ENCODE measurements at regions not wholly inside any gene's neighbourhood (a gene's known extent, or its start where the extent isn't known, plus 50 kb on each side); places are given as distances from the start of the nearest gene placed in this dataset.
"Not testable (repeated sequence)": the region's sequence is repeated elsewhere in the genome, so short reads cannot be mapped to it uniquely, and the experiment has no call there.

DNA sequence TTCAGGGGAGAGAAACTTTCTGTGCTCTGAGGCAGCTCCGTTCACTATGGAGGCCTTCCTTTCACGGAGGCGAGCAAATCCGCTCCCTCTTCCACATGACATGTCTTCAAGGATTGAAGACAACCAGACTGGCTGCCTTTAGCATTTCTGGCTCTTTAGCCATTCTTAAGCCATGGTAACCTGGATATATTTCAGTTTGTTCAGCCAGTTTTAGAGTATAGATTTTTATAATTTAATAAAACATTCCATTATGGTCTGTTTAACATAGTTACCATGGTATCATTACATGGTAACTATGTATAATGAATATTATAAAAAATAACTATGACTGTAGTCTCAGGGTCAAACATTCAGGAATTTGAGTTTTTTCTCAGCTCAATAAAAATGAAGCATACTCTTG lies 54.2 kb upstream of the NFIA start:
- Histone ChIP-seq H3K9me3 (ENCODE audit: low read length) (no peaks in the 10 kb centered on the region), H3K27me3 (ENCODE audit: control insufficient read depth in 1 of 2, insufficient read depth in 2 of 2, low read length in 2 of 2) (no peaks in the 10 kb centered on the region), H3K36me3 (ENCODE audit: insufficient read depth, low read length) (no peaks in the 10 kb centered on the region), H3K27ac (ENCODE audit: low read depth, low read length) (no peak overlapping the region), H3K4me1 (ENCODE audit: insufficient read depth, low read length) (no peaks in the 10 kb centered on the region), H3K9ac (ENCODE audit: low read length) (no peak overlapping the region), H3K4me3 (ENCODE audit: low read depth in 1 of 2, low read length in 2 of 2) (no peak overlapping the region)

DNA sequence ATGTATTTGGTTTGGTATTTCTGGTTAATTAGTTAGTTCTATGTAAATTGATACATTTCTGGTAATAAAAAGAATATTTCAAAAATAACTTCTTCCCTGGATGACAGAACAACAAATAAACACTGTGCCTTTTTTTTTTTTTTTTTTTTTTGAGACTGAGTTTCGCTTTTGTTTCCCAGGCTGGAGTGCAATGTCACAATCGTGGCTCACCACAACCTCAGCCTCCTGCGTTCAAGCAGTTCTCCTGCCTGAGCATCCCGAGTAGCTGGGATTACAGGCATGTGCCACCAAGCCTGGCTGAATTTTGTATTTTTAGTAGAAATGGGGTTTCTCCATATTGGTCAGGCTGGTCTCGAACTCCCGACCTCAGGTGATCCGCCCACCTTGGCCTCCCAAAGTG lies 64.3 kb upstream of the NFIA start:
- H3K9ac ChIP-seq (ENCODE audit: low read length); H3K36me3 ChIP-seq (ENCODE audit: insufficient read depth, low read length); H3K9me3 ChIP-seq (ENCODE audit: low read length); H3K4me1 ChIP-seq (ENCODE audit: insufficient read depth, low read length); H3K27me3 ChIP-seq (ENCODE audit: control insufficient read depth in 1 of 2, insufficient read depth in 2 of 2, low read length in 2 of 2); H3K4me3 ChIP-seq (ENCODE audit: low read depth in 1 of 2, low read length in 2 of 2); H3K27ac ChIP-seq (ENCODE audit: low read depth, low read length): not testable (repeated sequence)

DNA sequence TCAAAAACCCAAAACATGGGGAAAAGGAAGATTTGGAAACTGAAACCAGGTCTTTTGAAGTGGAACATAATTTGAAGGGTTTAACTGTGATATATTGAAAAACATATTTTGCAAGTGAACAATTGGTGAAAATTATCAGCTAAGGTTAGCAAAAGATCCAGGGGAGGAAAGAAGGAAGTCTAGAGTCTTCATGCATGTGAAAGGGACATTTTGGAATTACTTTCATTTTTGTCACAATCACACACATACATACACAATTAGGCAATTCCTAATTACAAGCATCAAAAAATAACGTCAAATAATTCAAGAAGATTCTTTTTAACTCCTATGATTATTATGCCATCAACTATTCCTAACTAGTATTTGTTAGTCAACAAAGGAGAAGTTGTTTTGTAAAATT lies 64.7 kb upstream of the NFIA start:
- no peaks in the 10 kb centered on the region for H3K9me3 ChIP-seq (ENCODE audit: low read length)
- H3K4me3 ChIP-seq (ENCODE audit: low read depth in 1 of 2, low read length in 2 of 2) = no peak overlapping the region
- no peak overlapping the region for H3K9ac ChIP-seq (ENCODE audit: low read length)
- no peaks in the 10 kb centered on the region for H3K27me3 ChIP-seq (ENCODE audit: control insufficient read depth in 1 of 2, insufficient read depth in 2 of 2, low read length in 2 of 2)
- no peaks in the 10 kb centered on the region for H3K4me1 ChIP-seq (ENCODE audit: insufficient read depth, low read length)
- no peaks in the 10 kb centered on the region for H3K36me3 ChIP-seq (ENCODE audit: insufficient read depth, low read length)
- H3K27ac ChIP-seq (ENCODE audit: low read depth, low read length) = no peak overlapping the region

GRCh38 chr1:61013946-61014667 lies 68.3 kb upstream of the NFIA start:
- no peak overlapping the region for H3K27ac ChIP-seq (ENCODE audit: low read depth, low read length)

DNA sequence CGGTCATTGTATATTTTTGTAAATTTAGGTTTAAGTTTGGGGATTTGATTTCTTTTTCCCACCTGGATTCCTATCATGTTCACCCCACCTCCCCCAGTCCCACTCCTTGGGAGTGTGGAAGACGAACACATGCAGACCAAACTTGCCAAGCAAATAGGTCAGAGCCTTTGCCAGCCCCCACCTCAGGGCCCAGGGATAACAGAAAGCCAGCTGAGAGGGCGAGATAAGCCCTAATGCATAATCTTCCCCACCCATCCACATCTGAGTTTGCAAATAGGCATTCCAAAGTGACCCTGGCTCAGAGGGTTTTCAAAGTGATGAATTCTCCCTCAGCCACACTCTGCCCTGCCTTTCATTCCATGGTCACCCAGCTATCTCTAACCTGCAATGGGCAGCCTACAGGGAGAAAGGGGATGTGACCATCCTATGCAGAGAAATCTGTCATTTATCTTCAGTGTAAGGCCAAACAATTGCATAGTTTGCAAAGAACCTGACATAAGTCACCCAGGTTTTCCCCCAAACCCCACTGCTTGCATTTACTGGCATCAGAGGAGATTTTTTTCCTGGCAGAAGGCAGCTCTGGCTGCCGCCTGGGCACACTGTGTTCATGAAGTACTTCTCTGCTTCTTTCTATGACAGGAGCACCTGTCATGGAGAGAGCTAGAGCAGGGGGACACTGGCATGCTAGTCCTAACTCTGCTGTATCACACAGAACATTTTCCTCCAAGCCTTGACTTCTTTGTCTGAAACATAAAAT lies 69.0 kb upstream of the NFIA start:
- Histone ChIP-seq H3K36me3 (ENCODE audit: insufficient read depth, low read length) (no peaks in the 10 kb centered on the region), H3K4me3 (ENCODE audit: low read depth in 1 of 2, low read length in 2 of 2) (no peak overlapping the region), H3K27me3 (ENCODE audit: control insufficient read depth in 1 of 2, insufficient read depth in 2 of 2, low read length in 2 of 2) (no peaks in the 10 kb centered on the region), H3K9ac (ENCODE audit: low read length) (no peak overlapping the region), H3K27ac (ENCODE audit: low read depth, low read length) (no peak overlapping the region), H3K4me1 (ENCODE audit: insufficient read depth, low read length) (no peaks in the 10 kb centered on the region), H3K9me3 (ENCODE audit: low read length) (no peaks in the 10 kb centered on the region)

More at GRCh38 chr1:61013946-61014667, 68.3 kb upstream of the NFIA start:
- Histone ChIP-seq H3K27me3 (ENCODE audit: control insufficient read depth in 1 of 2, insufficient read depth in 2 of 2, low read length in 2 of 2) (no peaks in the 10 kb centered on the region), H3K9me3 (ENCODE audit: low read length) (no peaks in the 10 kb centered on the region), H3K36me3 (ENCODE audit: insufficient read depth, low read length) (no peaks in the 10 kb centered on the region), H3K4me1 (ENCODE audit: insufficient read depth, low read length) (no peaks in the 10 kb centered on the region), H3K4me3 (ENCODE audit: low read depth in 1 of 2, low read length in 2 of 2) (no peak overlapping the region), H3K9ac (ENCODE audit: low read length) (no peak overlapping the region)

DNA sequence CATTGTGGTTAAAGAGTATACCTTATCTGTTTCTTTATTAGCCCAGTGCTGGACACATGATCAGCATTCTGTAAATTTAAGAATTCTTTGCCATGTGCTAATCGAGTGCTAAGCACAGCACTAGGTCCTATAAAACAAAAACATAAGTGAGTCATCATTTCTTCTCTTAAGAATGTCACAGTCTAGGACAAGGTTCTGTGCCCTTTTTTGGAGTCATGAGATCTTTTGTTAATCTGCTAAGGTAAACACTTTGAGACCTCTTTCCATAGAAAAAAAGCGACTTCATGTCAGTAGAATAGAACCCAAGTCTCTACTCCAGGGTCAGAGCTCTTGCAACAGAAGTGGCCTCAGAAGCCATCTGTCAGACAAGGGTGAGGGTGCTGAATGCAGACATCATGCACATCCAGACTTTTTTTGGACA lies 70.0 kb upstream of the NFIA start:
- no peak overlapping the region for H3K4me3 ChIP-seq (ENCODE audit: low read depth in 1 of 2, low read length in 2 of 2)
- no peaks in the 10 kb centered on the region for H3K36me3 ChIP-seq (ENCODE audit: insufficient read depth, low read length)

DNA sequence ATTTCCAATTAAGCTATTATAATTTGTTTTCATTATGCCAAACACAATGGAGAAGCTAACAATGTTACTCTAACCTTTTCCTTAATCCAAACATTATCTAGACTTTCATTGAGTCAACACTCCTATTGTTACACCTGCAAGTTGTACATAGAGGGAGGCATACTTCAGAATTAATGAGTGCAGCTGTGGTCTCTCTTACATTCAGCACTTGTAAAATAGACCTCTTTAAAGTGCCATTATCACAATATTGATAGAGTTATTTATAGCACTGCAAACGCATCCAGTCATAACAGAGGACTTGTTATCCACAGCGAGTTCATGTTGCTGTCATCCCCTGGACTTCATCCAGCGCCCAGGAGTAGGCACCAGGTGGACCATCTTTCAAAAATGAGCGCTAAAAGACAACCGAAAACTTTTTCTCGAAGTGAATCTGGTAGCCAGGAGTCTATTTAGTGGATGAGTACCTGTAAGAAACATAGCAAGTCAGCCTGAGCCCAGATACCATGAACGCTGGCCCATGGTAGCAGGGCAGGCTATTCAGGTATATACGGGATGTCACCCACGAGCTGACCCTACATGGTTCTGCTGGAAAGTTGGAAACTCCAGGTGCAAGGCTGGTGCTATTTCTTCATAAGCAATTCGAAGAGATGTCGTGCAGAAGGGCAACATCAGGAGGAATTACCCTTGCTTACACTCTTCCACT lies 70.6 kb upstream of the NFIA start:
- Histone ChIP-seq H3K27me3 (ENCODE audit: control insufficient read depth in 1 of 2, insufficient read depth in 2 of 2, low read length in 2 of 2) (no peaks in the 10 kb centered on the region), H3K9ac (ENCODE audit: low read length) (no peak overlapping the region), H3K9me3 (ENCODE audit: low read length) (no peaks in the 10 kb centered on the region), H3K27ac (ENCODE audit: low read depth, low read length) (no peak overlapping the region), H3K36me3 (ENCODE audit: insufficient read depth, low read length) (no peaks in the 10 kb centered on the region), H3K4me1 (ENCODE audit: insufficient read depth, low read length) (no peaks in the 10 kb centered on the region), H3K4me3 (ENCODE audit: low read depth in 1 of 2, low read length in 2 of 2) (no peak overlapping the region)

More for the DNA sequence above, 70.0 kb upstream of the NFIA start:
- no peaks in the 10 kb centered on the region for H3K9me3 ChIP-seq (ENCODE audit: low read length)
- H3K4me1 ChIP-seq (ENCODE audit: insufficient read depth, low read length) = no peaks in the 10 kb centered on the region
- no peaks in the 10 kb centered on the region for H3K27me3 ChIP-seq (ENCODE audit: control insufficient read depth in 1 of 2, insufficient read depth in 2 of 2, low read length in 2 of 2)
- H3K9ac ChIP-seq (ENCODE audit: low read length) = no peak overlapping the region
- no peak overlapping the region for H3K27ac ChIP-seq (ENCODE audit: low read depth, low read length)

DNA sequence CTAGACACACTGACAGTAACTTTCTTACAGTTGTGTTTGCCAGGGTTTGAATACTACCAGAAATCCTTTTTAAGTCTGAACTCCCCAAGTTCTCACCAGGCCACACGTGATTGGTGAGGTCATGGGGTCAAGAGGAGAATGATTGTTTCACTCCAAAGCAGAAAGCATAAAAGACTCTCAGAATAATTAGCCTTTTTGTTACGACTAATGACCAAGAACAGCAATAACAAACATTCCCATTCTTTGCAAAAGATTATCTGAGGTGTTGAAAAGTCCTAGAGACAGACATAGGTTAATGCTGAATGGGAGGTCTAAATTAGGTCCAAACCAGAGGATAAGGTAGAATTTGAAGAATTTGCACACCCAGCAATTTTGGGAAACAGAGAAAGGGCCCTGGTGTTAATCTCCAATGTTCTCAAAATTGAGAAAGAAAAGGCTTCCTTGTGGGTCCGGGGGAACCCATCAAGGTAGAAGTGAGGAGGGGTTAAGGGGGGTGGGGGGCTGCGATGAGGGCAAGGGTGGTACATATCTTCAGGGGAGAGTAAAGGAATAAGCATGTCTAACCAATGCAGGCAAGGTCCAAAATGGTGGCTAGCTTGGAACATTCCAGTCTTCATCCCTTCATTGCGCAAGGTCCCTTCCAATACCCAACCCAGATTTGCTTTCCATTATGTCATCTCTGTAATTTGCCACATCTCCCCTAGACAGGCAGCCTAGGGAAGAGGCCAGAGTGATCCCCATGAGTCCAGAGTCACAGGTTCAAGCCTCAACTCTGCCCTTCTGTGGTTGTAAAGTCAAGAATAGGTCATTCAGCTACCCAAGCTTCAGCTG lies 74.6 kb upstream of the NFIA start:
- Histone ChIP-seq H3K36me3 (ENCODE audit: insufficient read depth, low read length) (no peaks in the 10 kb centered on the region), H3K4me1 (ENCODE audit: insufficient read depth, low read length) (no peaks in the 10 kb centered on the region), H3K9ac (ENCODE audit: low read length) (no peak overlapping the region), H3K9me3 (ENCODE audit: low read length) (no peaks in the 10 kb centered on the region), H3K4me3 (ENCODE audit: low read depth in 1 of 2, low read length in 2 of 2) (no peak overlapping the region), H3K27me3 (ENCODE audit: control insufficient read depth in 1 of 2, insufficient read depth in 2 of 2, low read length in 2 of 2) (no peaks in the 10 kb centered on the region), H3K27ac (ENCODE audit: low read depth, low read length) (no peak overlapping the region)

GRCh38 chr1:61005614-61006580 lies 76.5 kb upstream of the NFIA start:
- no peak overlapping the region for H3K27ac ChIP-seq (ENCODE audit: low read depth, low read length)
- H3K4me3 ChIP-seq (ENCODE audit: low read depth in 1 of 2, low read length in 2 of 2) = no peak overlapping the region
- no peak overlapping the region for H3K9ac ChIP-seq (ENCODE audit: low read length)
- no peaks in the 10 kb centered on the region for H3K4me1 ChIP-seq (ENCODE audit: insufficient read depth, low read length)
- no peaks in the 10 kb centered on the region for H3K27me3 ChIP-seq (ENCODE audit: control insufficient read depth in 1 of 2, insufficient read depth in 2 of 2, low read length in 2 of 2)
- H3K9me3 ChIP-seq (ENCODE audit: low read length) = no peaks in the 10 kb centered on the region
- H3K36me3 ChIP-seq (ENCODE audit: insufficient read depth, low read length) = no peaks in the 10 kb centered on the region

GRCh38 chr1:61004262-61005003 lies 77.9 kb upstream of the NFIA start:
- H3K4me1 ChIP-seq (ENCODE audit: insufficient read depth, low read length) = no peaks in the 10 kb centered on the region
- H3K27me3 ChIP-seq (ENCODE audit: control insufficient read depth in 1 of 2, insufficient read depth in 2 of 2, low read length in 2 of 2) = no peaks in the 10 kb centered on the region
- no peak overlapping the region for H3K4me3 ChIP-seq (ENCODE audit: low read depth in 1 of 2, low read length in 2 of 2)
- H3K9me3 ChIP-seq (ENCODE audit: low read length) = no peaks in the 10 kb centered on the region
- no peak overlapping the region for H3K9ac ChIP-seq (ENCODE audit: low read length)
- no peak overlapping the region for H3K27ac ChIP-seq (ENCODE audit: low read depth, low read length)
- no peaks in the 10 kb centered on the region for H3K36me3 ChIP-seq (ENCODE audit: insufficient read depth, low read length)
